Astrocyte (in vitro differentiated cells and primary cell): ENCODE measurements at regions not wholly inside any gene's neighbourhood (a gene's known extent, or its start where the extent isn't known, plus 50 kb on each side); places are given as distances from the start of the nearest gene placed in this dataset.

Experiments
- DNase-seq: peaks from one replicate; pipeline ENCODE4 v3.0.0-alpha.2; 2010; ENCODE audit warnings: low read depth
- FAIRE-seq: peaks from 2 replicates; lab custom pipeline; 2011; peaks lifted over from hg19 to GRCh38; lab: Jason Lieb, UNC
- H2AFZ ChIP-seq: 2 replicates; pipeline ENCODE4 v1.6.0; 2012; ENCODE audit warnings: low read depth, low read length, inconsistent platforms
- H3K27ac ChIP-seq: 2 replicates; pipeline ENCODE4 v1.5.1; 2011; ENCODE audit warnings: low read depth, low read length, inconsistent platforms
- H3K27me3 ChIP-seq: 2 replicates; pipeline ENCODE4 v1.6.0; 2011; ENCODE audit warnings: low read length, inconsistent platforms; ENCODE audit not compliant: insufficient read depth
- H3K36me3 ChIP-seq: 2 replicates; pipeline ENCODE4 v1.5.1; 2011; ENCODE audit warnings: low read length, inconsistent platforms; ENCODE audit not compliant: insufficient read depth
- H3K4me1 ChIP-seq: 2 replicates; pipeline ENCODE4 v1.5.1; 2011; ENCODE audit warnings: low read length, inconsistent platforms; ENCODE audit not compliant: insufficient read depth
- H3K4me2 ChIP-seq: 2 replicates; pipeline ENCODE4 v1.6.0; 2012; ENCODE audit warnings: low read length, inconsistent platforms
- H3K4me3 ChIP-seq: 2 replicates; pipeline ENCODE4 v1.5.1; 2011; ENCODE audit warnings: low read depth, mild to moderate bottlenecking, low read length, inconsistent platforms; ENCODE audit not compliant: insufficient read depth
- H3K79me2 ChIP-seq: 2 replicates; pipeline ENCODE4 v1.6.0; 2012; ENCODE audit warnings: mild to moderate bottlenecking, low read length, inconsistent platforms; ENCODE audit not compliant: insufficient read depth
- H3K9ac ChIP-seq: 2 replicates; pipeline ENCODE4 v1.6.0; 2012; ENCODE audit warnings: mild to moderate bottlenecking, low read length, inconsistent platforms
- H3K9me3 ChIP-seq: 2 replicates; pipeline ENCODE4 v1.5.1; 2012; ENCODE audit warnings: low read depth, mild to moderate bottlenecking, low read length, inconsistent platforms; ENCODE audit not compliant: insufficient read depth
- H4K20me1 ChIP-seq: 2 replicates; pipeline ENCODE4 v1.6.0; 2012; ENCODE audit warnings: low read length, inconsistent platforms; ENCODE audit not compliant: insufficient read depth
- H3K27ac Mint-ChIP-seq: one replicate; pipeline ENCODE4 v1.8.0; 2021; ENCODE audit warnings: mild to moderate bottlenecking, mixed read lengths; ENCODE audit not compliant: unreplicated experiment
- H3K27me3 Mint-ChIP-seq: one replicate; pipeline ENCODE4 v1.8.0; 2021; ENCODE audit warnings: low read depth, mixed read lengths; ENCODE audit not compliant: unreplicated experiment
- H3K36me3 Mint-ChIP-seq: one replicate; pipeline ENCODE4 v1.8.0; 2021; ENCODE audit warnings: low read depth, mixed read lengths; ENCODE audit not compliant: unreplicated experiment
- H3K4me1 Mint-ChIP-seq: one replicate; pipeline ENCODE4 v1.8.0; 2021; ENCODE audit warnings: low read depth, mixed read lengths; ENCODE audit not compliant: unreplicated experiment
- H3K4me3 Mint-ChIP-seq: one replicate; pipeline ENCODE4 v1.8.0; 2021; ENCODE audit warnings: mild to moderate bottlenecking, moderate library complexity, mixed read lengths; ENCODE audit not compliant: unreplicated experiment
- H3K9me3 Mint-ChIP-seq: one replicate; pipeline ENCODE4 v1.8.0; 2021; ENCODE audit warnings: mild to moderate bottlenecking, mixed read lengths; ENCODE audit not compliant: unreplicated experiment
- EZH2 ChIP-seq: IDR thresholded peaks from 2 replicates; pipeline ENCODE4 v1.6.1; 2012; ENCODE audit warnings: mild to moderate bottlenecking, low read length, inconsistent platforms; ENCODE audit not compliant: insufficient read depth
- TF ChIP-seq, protein P1 (sequence below): IDR thresholded peaks from 2 replicates; pipeline ENCODE4 v1.5.1; 2011; ENCODE audit warnings: low read depth, mild to moderate bottlenecking, inconsistent platforms, low read length, moderate library complexity; ENCODE audit not compliant: insufficient read depth

DNA sequence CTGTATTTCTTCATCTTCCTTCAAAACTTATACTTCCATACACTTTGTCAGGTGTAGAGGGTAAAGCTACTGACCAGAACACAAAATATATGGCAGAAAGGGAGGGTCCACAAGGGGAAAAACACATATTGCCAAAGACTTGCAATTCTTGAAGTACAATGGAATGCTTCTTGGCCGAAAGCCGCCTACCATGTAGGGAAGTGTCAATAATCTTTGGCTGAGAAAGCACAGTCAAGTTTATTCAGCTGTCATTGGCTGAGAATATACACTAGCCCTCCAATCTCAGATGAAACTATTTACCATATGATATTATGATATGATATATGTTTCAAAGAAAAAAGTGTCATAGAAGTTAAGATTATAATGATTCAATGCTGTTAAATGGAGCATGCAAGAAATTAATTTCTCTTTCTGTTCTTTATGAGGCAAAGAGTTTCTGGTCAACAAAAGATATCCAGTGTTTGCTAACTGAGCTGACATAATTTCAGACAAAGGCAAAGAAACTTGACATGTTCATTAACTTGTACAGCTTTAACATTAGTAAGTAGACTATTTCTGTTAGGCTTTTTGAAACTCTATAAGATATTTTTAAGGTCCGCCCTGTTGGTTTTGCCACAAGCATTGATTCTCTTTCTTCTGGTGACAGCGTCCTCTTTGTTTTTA lies 89.0 kb upstream of the LPP start:
- H3K27ac Mint-ChIP-seq, result no peak overlapping the region
- H3K9me3 Mint-ChIP-seq, result no peaks in the 10 kb centered on the region
- no peak overlapping the region for H3K4me3 Mint-ChIP-seq
- no peaks in the 10 kb centered on the region for H3K27me3 Mint-ChIP-seq
- H3K36me3 Mint-ChIP-seq, result no peaks in the 10 kb centered on the region
- Histone ChIP-seq H3K27ac (no peak overlapping the region), H3K4me2 (no peak overlapping the region), H2AFZ (no peak overlapping the region), H3K79me2 (no peaks in the 10 kb centered on the region), H3K9me3 (no peaks in the 10 kb centered on the region), H3K9ac (no peak overlapping the region), H3K27me3 (no peaks in the 10 kb centered on the region), H4K20me1 (no peaks in the 10 kb centered on the region), H3K36me3 (no peaks in the 10 kb centered on the region), H3K4me1 (peaks cover 13% of the 10 kb centered on the region), H3K4me3 (no peak overlapping the region)
- peaks cover 18% of the 10 kb centered on the region for H3K4me1 Mint-ChIP-seq
- DNase-seq, result no peak
- FAIRE-seq, result no peak
- no peak for TF ChIP-seq EZH2
- TF ChIP-seq, protein P1, sequence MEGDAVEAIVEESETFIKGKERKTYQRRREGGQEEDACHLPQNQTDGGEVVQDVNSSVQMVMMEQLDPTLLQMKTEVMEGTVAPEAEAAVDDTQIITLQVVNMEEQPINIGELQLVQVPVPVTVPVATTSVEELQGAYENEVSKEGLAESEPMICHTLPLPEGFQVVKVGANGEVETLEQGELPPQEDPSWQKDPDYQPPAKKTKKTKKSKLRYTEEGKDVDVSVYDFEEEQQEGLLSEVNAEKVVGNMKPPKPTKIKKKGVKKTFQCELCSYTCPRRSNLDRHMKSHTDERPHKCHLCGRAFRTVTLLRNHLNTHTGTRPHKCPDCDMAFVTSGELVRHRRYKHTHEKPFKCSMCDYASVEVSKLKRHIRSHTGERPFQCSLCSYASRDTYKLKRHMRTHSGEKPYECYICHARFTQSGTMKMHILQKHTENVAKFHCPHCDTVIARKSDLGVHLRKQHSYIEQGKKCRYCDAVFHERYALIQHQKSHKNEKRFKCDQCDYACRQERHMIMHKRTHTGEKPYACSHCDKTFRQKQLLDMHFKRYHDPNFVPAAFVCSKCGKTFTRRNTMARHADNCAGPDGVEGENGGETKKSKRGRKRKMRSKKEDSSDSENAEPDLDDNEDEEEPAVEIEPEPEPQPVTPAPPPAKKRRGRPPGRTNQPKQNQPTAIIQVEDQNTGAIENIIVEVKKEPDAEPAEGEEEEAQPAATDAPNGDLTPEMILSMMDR, result no peak

DNA sequence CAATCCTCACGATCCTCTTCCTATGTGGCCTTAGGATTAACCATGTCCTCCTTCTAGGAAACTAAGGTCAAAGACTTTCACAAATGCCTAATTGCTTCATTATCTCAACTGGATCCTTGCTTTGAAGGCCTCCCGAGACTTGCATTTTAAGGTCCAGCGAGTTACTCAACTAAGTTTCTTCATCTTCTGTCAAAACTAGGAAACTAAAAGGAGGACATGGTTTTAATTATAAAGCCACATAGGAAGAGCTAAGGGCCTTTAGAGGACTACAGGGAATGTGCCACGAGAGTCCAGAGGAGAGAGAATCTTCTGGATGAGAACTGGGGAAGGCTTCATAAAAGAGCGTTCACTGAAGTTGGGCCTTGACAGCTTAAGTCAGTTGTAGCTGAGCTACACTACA lies 87.8 kb upstream of the LPP start:
- TF ChIP-seq, protein P1, result no peak
- no peak for TF ChIP-seq EZH2
- FAIRE-seq (no peak), DNase-seq (no peak)
- no peak overlapping the region for H3K4me3 ChIP-seq
- Mint-ChIP-seq H3K27me3 (no peaks in the 10 kb centered on the region), H3K4me3 (no peak overlapping the region), H3K27ac (no peak overlapping the region), H3K4me1 (peaks cover 13% of the 10 kb centered on the region), H3K36me3 (no peaks in the 10 kb centered on the region), H3K9me3 (no peaks in the 10 kb centered on the region)
- H2AFZ ChIP-seq, result no peak overlapping the region
- no peaks in the 10 kb centered on the region for H4K20me1 ChIP-seq
- no peaks in the 10 kb centered on the region for H3K79me2 ChIP-seq
- H3K27ac ChIP-seq, result no peak overlapping the region
- no peak overlapping the region for H3K9ac ChIP-seq
- no peaks in the 10 kb centered on the region for H3K9me3 ChIP-seq
- no peak overlapping the region for H3K4me2 ChIP-seq
- peaks cover 13% of the 10 kb centered on the region for H3K4me1 ChIP-seq
- no peaks in the 10 kb centered on the region for H3K36me3 ChIP-seq
- H3K27me3 ChIP-seq, result no peaks in the 10 kb centered on the region

DNA sequence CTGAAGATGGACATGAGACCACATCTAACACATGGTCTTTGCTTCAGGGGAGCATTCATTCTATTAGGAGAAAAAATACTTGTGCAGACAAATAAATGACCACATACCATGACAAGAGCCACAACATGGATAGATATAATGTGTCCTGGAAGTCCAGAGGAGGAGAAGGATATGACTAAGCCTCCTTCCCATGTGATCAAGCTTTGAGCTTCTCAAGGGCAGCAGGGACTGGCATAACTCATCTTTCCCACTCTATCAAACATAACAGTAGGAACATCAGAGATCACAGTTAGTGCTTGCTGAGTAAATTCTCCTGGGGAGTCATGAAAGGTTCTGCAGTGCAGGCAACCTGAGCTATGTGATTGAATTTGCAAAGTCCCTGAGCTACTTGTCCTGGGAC lies 86.0 kb upstream of the LPP start:
- H3K27me3 Mint-ChIP-seq, result no peaks in the 10 kb centered on the region
- Histone ChIP-seq H3K27me3 (no peaks in the 10 kb centered on the region), H3K4me2 (peak overlapping the region; percentile 11), H3K79me2 (no peaks in the 10 kb centered on the region), H4K20me1 (no peaks in the 10 kb centered on the region), H3K9me3 (no peaks in the 10 kb centered on the region), H2AFZ (no peak overlapping the region), H3K36me3 (no peaks in the 10 kb centered on the region), H3K4me3 (no peak overlapping the region), H3K4me1 (peaks cover 8% of the 10 kb centered on the region), H3K9ac (no peak overlapping the region), H3K27ac (no peak overlapping the region)
- DNase-seq (peak; percentile 66), FAIRE-seq (peak; percentile 88)
- no peak overlapping the region for H3K4me3 Mint-ChIP-seq
- H3K4me1 Mint-ChIP-seq, result peaks cover 15% of the 10 kb centered on the region
- no peaks in the 10 kb centered on the region for H3K9me3 Mint-ChIP-seq
- H3K27ac Mint-ChIP-seq, result no peak overlapping the region
- TF ChIP-seq EZH2, result no peak
- TF ChIP-seq, protein P1, result no peak
- H3K36me3 Mint-ChIP-seq, result no peaks in the 10 kb centered on the region
